ENCODE measurements at regions not wholly inside any gene's neighbourhood (a gene's known extent, or its start where the extent isn't known, plus 50 kb on each side); places are given as distances from the start of the nearest gene placed in this dataset.

DNA sequence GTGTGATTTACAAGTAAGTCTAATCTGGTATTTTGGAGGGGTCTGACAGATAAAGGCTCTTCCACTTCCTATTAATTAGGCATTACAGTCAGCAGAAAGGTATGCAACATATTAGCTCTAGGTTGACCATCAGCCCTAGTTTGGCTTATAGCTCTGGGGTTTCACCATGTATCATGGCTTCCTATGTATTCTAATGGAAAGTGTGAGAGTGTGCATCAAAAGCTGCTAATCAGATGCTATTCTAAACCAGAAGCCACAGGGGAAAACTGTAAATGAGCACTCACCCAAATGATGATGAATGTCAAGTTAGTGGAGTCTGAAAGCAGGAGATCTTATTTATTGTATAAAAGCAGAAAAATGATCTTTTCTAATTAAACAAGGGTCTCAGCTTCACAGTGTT, 149.2 kb upstream of the MITF start:
- Mint-ChIP-seq H3K36me3 (ENCODE audit: insufficient read depth, unreplicated experiment) (no peaks in the 10 kb centered on the region), H3K9me3 (ENCODE audit: low read depth, unreplicated experiment) (peaks cover 10% of the 10 kb centered on the region), H3K27me3 (ENCODE audit: unreplicated experiment) (no peaks in the 10 kb centered on the region), H3K4me3 (ENCODE audit: low read depth, unreplicated experiment) (no peak overlapping the region), H3K27ac (ENCODE audit: unreplicated experiment) (no peak overlapping the region), H3K4me1 (ENCODE audit: low read depth, unreplicated experiment) (no peaks in the 10 kb centered on the region)
- intact Hi-C loops (cut with micrococcal nuclease; ENCODE audit: unreplicated experiment) = no loop called here
- DNase-seq = no peak
- CTCF ChIA-PET = no interaction called here
- no TSS peak for BruUV-seq (replicated peaks)
- TF ChIP-seq, protein P1, sequence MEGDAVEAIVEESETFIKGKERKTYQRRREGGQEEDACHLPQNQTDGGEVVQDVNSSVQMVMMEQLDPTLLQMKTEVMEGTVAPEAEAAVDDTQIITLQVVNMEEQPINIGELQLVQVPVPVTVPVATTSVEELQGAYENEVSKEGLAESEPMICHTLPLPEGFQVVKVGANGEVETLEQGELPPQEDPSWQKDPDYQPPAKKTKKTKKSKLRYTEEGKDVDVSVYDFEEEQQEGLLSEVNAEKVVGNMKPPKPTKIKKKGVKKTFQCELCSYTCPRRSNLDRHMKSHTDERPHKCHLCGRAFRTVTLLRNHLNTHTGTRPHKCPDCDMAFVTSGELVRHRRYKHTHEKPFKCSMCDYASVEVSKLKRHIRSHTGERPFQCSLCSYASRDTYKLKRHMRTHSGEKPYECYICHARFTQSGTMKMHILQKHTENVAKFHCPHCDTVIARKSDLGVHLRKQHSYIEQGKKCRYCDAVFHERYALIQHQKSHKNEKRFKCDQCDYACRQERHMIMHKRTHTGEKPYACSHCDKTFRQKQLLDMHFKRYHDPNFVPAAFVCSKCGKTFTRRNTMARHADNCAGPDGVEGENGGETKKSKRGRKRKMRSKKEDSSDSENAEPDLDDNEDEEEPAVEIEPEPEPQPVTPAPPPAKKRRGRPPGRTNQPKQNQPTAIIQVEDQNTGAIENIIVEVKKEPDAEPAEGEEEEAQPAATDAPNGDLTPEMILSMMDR (IDR thresholded peaks at IDR 0.05; ENCODE audit: unreplicated experiment) = no peak

DNA sequence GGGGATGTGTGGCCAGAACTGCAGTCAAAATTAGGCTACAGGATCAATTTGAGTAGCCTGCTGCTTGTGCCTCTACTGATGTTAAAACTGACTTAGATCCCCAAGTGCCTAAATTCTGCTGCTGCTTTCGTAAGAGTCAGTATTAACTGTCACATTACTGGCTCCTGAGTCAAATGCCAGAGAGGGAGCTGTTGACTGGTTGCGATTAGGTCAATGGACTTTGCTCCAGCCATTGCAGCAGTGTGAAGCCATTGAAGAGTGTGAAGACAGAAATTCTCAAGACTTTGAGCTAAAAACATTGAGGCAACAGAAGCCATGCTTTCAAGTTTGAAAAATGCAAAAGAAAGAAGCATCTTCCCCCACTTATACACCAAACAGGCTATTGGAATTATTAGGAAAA, 151.1 kb upstream of the MITF start:
- Mint-ChIP-seq H3K4me3 (ENCODE audit: low read depth, unreplicated experiment) (no peak overlapping the region), H3K27me3 (ENCODE audit: unreplicated experiment) (no peaks in the 10 kb centered on the region), H3K9me3 (ENCODE audit: low read depth, unreplicated experiment) (peaks cover 10% of the 10 kb centered on the region), H3K36me3 (ENCODE audit: insufficient read depth, unreplicated experiment) (no peaks in the 10 kb centered on the region), H3K27ac (ENCODE audit: unreplicated experiment) (no peak overlapping the region), H3K4me1 (ENCODE audit: low read depth, unreplicated experiment) (no peaks in the 10 kb centered on the region)
- CTCF ChIA-PET = no interaction called here
- TF ChIP-seq, protein P1 (IDR thresholded peaks at IDR 0.05; ENCODE audit: unreplicated experiment) = no peak
- no peak for DNase-seq
- intact Hi-C loops (cut with micrococcal nuclease; ENCODE audit: unreplicated experiment) = no loop called here
- BruUV-seq (replicated peaks) = no TSS peak

DNA sequence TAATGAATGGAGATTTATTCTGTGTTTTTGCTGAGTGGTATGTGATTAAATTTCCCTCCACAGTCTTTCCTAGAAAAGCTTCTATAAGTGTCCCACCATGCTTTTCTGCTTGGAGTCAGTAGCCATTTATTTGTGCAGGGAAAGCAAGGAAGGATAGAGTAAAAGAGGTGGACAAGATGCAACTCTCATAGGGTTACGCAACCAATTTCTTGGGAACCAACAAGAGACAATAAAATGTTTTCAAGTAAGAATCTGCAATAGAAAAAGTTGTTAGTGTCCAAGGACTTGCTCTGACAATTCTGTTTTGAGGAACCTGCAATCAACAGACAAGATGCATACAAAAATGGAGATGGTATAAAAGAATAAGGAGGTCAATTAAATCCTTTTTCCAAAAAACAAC, 153.8 kb upstream of the MITF start:
- TF ChIP-seq, protein P1 (IDR thresholded peaks at IDR 0.05; ENCODE audit: unreplicated experiment) = no peak
- Mint-ChIP-seq H3K9me3 (ENCODE audit: low read depth, unreplicated experiment) (peaks cover 6% of the 10 kb centered on the region), H3K4me3 (ENCODE audit: low read depth, unreplicated experiment) (no peak overlapping the region), H3K4me1 (ENCODE audit: low read depth, unreplicated experiment) (no peaks in the 10 kb centered on the region), H3K27me3 (ENCODE audit: unreplicated experiment) (no peaks in the 10 kb centered on the region), H3K36me3 (ENCODE audit: insufficient read depth, unreplicated experiment) (no peaks in the 10 kb centered on the region), H3K27ac (ENCODE audit: unreplicated experiment) (no peak overlapping the region)
- BruUV-seq (replicated peaks) = no TSS peak
- CTCF ChIA-PET = no interaction called here
- no peak for DNase-seq
- intact Hi-C loops (cut with micrococcal nuclease; ENCODE audit: unreplicated experiment) = no loop called here

DNA sequence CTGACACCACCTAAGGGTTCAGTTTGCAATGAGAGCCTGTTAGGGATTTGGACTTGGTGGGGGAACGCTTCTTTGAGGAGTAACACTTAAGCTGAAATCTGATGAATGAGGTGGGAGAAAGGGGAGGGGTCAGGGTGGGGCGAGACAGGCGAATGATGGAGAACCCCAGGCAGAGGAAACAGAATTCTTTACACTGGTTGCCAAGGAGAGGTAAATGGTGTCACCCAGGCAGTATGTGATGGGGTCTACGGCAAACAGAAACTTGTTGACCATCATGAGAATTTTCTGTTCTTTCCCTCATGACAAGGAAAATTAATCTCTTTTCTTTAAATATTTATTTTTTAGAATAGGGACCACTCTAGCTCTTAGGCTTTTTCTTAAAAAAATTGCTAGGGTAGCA, 157.2 kb upstream of the MITF start:
- H3K27me3 Mint-ChIP-seq (ENCODE audit: unreplicated experiment) = peaks cover 9% of the 10 kb centered on the region
- CTCF ChIA-PET = interaction anchor here (0.6 kb wide), 1 partner anchor 272 kb away, joined by 4 read pairs; no protein-coding TSS in a partner anchor

More for the DNA sequence above, 157.2 kb upstream of the MITF start:
- no peak overlapping the region for H3K4me3 Mint-ChIP-seq (ENCODE audit: low read depth, unreplicated experiment)
- no peaks in the 10 kb centered on the region for H3K4me1 Mint-ChIP-seq (ENCODE audit: low read depth, unreplicated experiment)
- no peak for DNase-seq
- H3K27ac Mint-ChIP-seq (ENCODE audit: unreplicated experiment) = no peak overlapping the region
- intact Hi-C loops (cut with micrococcal nuclease; ENCODE audit: unreplicated experiment) = no loop called here
- no peaks in the 10 kb centered on the region for H3K36me3 Mint-ChIP-seq (ENCODE audit: insufficient read depth, unreplicated experiment)
- TF ChIP-seq, protein P1 (IDR thresholded peaks at IDR 0.05; ENCODE audit: unreplicated experiment) = no peak
- no TSS peak for BruUV-seq (replicated peaks)
- peaks cover 4% of the 10 kb centered on the region for H3K9me3 Mint-ChIP-seq (ENCODE audit: low read depth, unreplicated experiment)

Measured in Calu3 (cell line).